ENCODE measurements at regions not wholly inside any gene's neighbourhood (a gene's known extent, or its start where the extent isn't known, plus 50 kb on each side); places are given as distances from the start of the nearest gene placed in this dataset.

- POLR2A ChIA-PET = no interaction called here
- intact Hi-C loops (cut with micrococcal nuclease) = no loop called here
- ATAC-seq (no peak), DNase-seq (ENCODE audit: low read depth, low spot score) (no peak)
- CTCF ChIA-PET = no interaction called here
- Histone ChIP-seq H3K9me3 (ENCODE audit: control insufficient read depth in 1 of 2, insufficient read depth in 1 of 2, low read depth in 1 of 2, low read length in 2 of 2) (peaks cover 0 to 7% of the 10 kb centered on the region in 2 experiments; a peak in 1 of 4 replicates), H3K4me3 (replicated peaks in 1 of 2; ENCODE audit: low read depth in 1 of 2, low read length in 2 of 2) (no peak overlapping the region), H3K27ac (ENCODE audit: low read depth, low read length) (no peak overlapping the region), H3K9me2 (ENCODE audit: insufficient read depth) (no peaks in the 10 kb centered on the region), H3K4me2 (ENCODE audit: low read length) (no peak overlapping the region), H3K79me2 (ENCODE audit: insufficient read depth, low read length) (no peaks in the 10 kb centered on the region), H4K20me1 (ENCODE audit: insufficient read depth) (no peaks in the 10 kb centered on the region), H3K9ac (ENCODE audit: low read length) (no peak overlapping the region), H3K36me3 (ENCODE audit: control insufficient read depth in 1 of 2, insufficient read depth in 2 of 2, low read length in 2 of 2) (no peaks in the 10 kb centered on the region), H3K4me1 (ENCODE audit: control insufficient read depth in 1 of 2, insufficient read depth in 2 of 2, low read length in 2 of 2) (no peaks in the 10 kb centered on the region), H3K27me3 (ENCODE audit: insufficient read depth, low read length) (0 out of 2 replicates have a peak, but pooled peaks cover 4% of the 10 kb centered on the region), H2AFZ (ENCODE audit: low read depth, low read length, poor library complexity, severe bottlenecking) (no peak overlapping the region)
- BruUV-seq (replicated peaks) = no TSS peak
- no peak for TF ChIP-seq SRF (IDR thresholded peaks at IDR 0.05; ENCODE audit: low read depth)
- RAD21 ChIA-PET (ENCODE audit: low non-redundant PET in 1 of 2, low total read pairs in 2 of 2, uncharacterized antibody in 2 of 2, unreplicated experiment in 2 of 2) = no interaction called here
These were observed 1421.5 kb downstream of the BRD1 start for GRCh38 chr22:48406161-48406560.

GRCh38 chr22:48405741-48406140, 1421.9 kb downstream of the BRD1 start:
- Histone ChIP-seq H4K20me1 (ENCODE audit: insufficient read depth) (no peaks in the 10 kb centered on the region), H3K27ac (ENCODE audit: low read depth, low read length) (no peak overlapping the region), H3K4me2 (ENCODE audit: low read length) (no peak overlapping the region), H3K9ac (ENCODE audit: low read length) (no peak overlapping the region), H3K79me2 (ENCODE audit: insufficient read depth, low read length) (no peaks in the 10 kb centered on the region), H3K36me3 (ENCODE audit: control insufficient read depth in 1 of 2, insufficient read depth in 2 of 2, low read length in 2 of 2) (no peaks in the 10 kb centered on the region), H3K9me2 (ENCODE audit: insufficient read depth) (no peaks in the 10 kb centered on the region), H3K27me3 (ENCODE audit: insufficient read depth, low read length) (peaks cover 3% of the 10 kb centered on the region; the same call in 1 of the 2 replicates), H3K4me1 (ENCODE audit: control insufficient read depth in 1 of 2, insufficient read depth in 2 of 2, low read length in 2 of 2) (no peaks in the 10 kb centered on the region), H2AFZ (ENCODE audit: low read depth, low read length, poor library complexity, severe bottlenecking) (no peak overlapping the region), H3K4me3 (replicated peaks in 1 of 2; ENCODE audit: low read depth in 1 of 2, low read length in 2 of 2) (no peak overlapping the region), H3K9me3 (ENCODE audit: control insufficient read depth in 1 of 2, insufficient read depth in 1 of 2, low read depth in 1 of 2, low read length in 2 of 2) (peaks cover 0 to 7% of the 10 kb centered on the region in 2 experiments; a peak in 1 of 4 replicates)
- POLR2A ChIA-PET = no interaction called here
- DNase-seq (ENCODE audit: low read depth, low spot score) (no peak), ATAC-seq (no peak)
- RAD21 ChIA-PET (ENCODE audit: low non-redundant PET in 1 of 2, low total read pairs in 2 of 2, uncharacterized antibody in 2 of 2, unreplicated experiment in 2 of 2) = no interaction called here
- BruUV-seq (replicated peaks) = no TSS peak
- CTCF ChIA-PET = no interaction called here
- no peak for TF ChIP-seq EZH2 (IDR thresholded peaks at IDR 0.05)
- TF ChIP-seq CTCF (IDR thresholded peaks at IDR 0.05 in 2 of 3, conservative IDR thresholded peaks at IDR 0.05 in 1 of 3; ENCODE audit: borderline replicate concordance in 1 of 3, insufficient read depth in 1 of 3, low read depth in 2 of 3, low read length in 2 of 3) = no peak
- no peak for TF ChIP-seq SIN3A (IDR thresholded peaks at IDR 0.05; ENCODE audit: low read depth)
- no peak for TF ChIP-seq ATF3 (IDR thresholded peaks at IDR 0.05)
- no peak for TF ChIP-seq SRF (IDR thresholded peaks at IDR 0.05; ENCODE audit: low read depth)
- TF ChIP-seq EGR1 (IDR thresholded peaks at IDR 0.05; ENCODE audit: low read depth) = no peak
- TF ChIP-seq SP1 (IDR thresholded peaks at IDR 0.05; ENCODE audit: low read depth) = no peak
- no peak for TF ChIP-seq MAX (IDR thresholded peaks at IDR 0.05)
- TF ChIP-seq POLR2AphosphoS5 (IDR thresholded peaks at IDR 0.05; ENCODE audit: low read depth, low read length) = no peak
- intact Hi-C loops (cut with micrococcal nuclease) = no loop called here
